Eye (tissue), 1 donor: ENCODE measurements at regions not wholly inside any gene's neighbourhood (a gene's known extent, or its start where the extent isn't known, plus 50 kb on each side); places are given as distances from the start of the nearest gene placed in this dataset.
A peak's percentile ranks its signal among the peaks of the same experiment; 100 is the strongest.
"Not testable (repeated sequence)": the region's sequence is repeated elsewhere in the genome, so short reads cannot be mapped to it uniquely, and the experiment has no call there.

Experiments
- DNase-seq: peaks from one replicate; pipeline ENCODE4 v3.0.0-alpha.2; 2015

DNA sequence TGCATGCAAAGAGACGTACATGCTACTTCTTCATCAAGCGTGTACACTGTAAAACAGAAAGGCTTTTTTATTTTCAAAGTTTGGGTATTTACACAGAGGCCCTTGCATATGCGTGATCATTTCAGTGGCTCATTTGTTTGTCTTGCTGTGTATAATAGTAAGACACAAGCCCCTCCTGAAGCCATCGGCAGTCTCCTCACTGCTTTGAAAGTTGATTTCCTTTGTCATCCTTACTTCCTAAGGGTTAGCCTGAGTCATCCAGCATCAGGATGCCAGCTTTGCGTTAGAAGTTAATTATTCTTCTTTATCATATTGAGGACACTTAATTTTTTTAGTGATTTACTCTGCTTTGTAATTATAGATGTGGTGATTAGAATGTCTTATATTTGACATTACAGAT is 72.5 kb upstream of the CTBP2 start:
- no peak for DNase-seq

DNA sequence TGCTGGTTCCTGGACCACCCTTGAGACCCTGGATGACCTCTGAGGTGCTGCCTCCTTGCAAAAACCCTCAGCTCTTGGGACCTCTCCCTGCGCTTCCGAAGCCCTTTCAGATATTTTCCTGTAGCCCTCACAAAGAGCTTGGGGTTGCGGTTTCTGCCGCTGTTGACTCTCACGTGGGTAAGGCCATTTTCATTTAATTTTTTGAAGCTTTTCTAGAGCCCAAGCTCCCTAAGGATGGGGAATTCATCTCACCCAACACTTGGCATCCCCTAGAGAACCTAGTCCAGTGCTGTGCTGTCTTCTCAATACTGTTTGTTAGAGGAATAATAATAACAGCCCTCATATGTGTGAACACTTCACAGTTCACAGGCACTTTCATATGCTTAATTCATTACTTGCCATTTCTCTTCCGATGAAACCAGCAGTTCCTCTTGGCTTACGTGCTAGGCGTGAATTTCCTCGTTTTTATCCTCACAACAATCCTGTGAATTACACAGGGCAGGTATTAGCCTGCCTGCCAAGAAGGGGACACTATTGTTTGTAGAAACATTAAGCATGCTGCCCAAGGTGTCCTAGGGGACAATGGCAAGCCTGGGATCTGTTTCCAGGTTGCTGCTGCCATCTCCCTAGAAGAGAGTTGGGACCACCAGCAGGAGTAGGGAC is 71.6 kb upstream of the CTBP2 start:
- no peak for DNase-seq

GRCh38 chr10:125231116-125231812 is 70.9 kb upstream of the CTBP2 start:
- DNase-seq: peak; percentile 53

DNA sequence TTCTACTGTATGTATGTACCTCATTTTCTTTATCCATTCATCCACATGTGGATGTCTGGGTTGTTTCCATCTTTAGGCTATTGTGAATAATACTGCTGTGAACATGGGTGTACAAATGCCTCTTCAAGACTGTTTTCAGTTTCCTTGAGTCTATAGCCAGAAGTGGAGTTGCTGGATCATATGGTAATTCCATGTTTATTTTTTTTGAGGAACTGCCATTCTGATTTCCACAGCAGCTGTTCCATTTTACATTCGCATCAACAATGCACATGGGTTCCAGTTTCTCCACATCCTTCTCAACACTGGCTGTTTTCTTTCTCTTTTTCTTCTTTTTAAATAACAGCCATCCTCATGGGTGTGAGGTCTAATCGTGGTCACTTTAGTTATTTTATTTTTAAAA is 69.9 kb upstream of the CTBP2 start:
- no peak for DNase-seq

GRCh38 chr10:125228245-125228940 is 68.0 kb upstream of the CTBP2 start:
- not testable (repeated sequence) for DNase-seq

GRCh38 chr10:125227546-125227945 is 67.2 kb upstream of the CTBP2 start:
- no peak for DNase-seq

- DNase-seq: no peak
Observed at GRCh38 chr10:125226823-125227222, 66.5 kb upstream of the CTBP2 start.

GRCh38 chr10:125226005-125226404 is 65.6 kb upstream of the CTBP2 start:
- peak; percentile 35 for DNase-seq

DNA sequence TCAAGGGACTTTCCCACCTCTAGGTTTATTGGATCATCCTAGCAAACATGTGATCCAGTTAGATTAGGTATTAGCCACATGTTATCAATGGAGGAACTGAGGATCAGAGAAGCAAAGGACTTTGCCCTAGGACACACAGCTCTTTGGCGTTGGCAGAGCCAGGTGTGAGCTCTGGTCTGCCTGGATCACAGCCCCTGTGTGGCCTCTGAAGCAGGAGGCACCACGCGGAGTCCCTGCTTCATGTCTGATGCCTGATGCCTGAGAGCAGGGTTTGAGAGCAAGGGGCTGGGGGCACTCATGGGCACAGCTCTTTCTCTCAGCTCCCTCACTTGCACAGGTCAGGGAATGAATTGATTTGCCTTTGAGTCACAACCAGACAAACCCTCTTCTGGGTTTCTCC is 64.7 kb upstream of the CTBP2 start:
- DNase-seq: no peak

DNA sequence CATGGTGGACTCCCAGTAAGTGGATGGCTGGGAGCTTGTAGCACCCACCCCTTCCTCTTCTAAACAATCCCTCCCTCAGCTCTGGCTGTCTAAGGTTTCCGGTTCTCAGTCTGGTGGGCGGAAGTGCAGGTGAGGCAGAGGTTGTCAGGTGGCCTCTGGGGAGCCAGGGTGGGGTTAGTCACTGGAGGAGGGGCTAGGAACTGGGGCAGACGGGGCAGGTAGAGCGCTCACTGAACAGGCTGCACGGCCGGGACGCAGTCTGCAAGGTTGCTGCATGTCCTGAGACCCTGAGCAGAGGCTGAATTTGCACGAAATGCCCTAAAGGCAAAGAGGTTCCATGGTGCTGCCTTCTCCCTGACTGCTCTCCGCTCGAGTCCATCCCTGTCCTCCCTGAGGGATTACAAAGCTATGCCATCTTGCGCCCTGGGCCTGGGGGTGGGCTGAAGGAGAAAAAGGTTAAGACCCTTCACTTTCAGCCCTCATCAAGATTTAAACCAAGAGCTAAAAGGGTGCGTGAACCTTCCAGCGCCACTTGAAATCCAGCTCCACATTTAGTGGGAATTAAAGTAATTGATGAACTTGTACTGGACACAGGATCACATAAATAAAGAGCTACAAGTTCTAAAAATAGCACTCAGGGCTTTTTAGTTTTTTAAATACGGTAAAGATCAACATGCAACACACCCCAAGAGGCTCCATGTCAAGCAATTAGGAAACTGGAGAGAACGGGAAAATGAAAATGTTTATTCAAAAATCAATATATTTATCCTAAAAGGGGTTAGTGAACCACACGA is 62.3 kb upstream of the CTBP2 start:
- DNase-seq: no peak

DNA sequence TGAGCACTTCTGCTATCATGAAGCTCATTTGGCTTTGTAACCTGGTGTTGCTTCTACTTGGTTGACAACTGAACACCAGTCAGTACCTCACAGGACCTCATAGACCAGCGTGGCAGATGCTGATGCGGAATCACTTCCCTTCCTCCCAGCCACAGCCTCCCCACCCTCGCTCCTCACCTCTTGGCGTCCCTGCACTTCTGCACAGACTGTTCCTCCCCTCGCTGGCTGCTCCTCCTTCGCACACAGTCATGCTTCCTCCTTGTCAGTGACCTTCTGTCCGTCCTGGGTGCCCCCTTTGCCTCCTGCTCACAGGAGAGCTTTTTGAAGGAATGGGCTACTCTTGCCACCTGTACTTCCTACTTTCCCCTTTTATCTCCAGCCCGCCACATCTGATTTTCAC is 61.4 kb upstream of the CTBP2 start:
- DNase-seq: no peak

DNA sequence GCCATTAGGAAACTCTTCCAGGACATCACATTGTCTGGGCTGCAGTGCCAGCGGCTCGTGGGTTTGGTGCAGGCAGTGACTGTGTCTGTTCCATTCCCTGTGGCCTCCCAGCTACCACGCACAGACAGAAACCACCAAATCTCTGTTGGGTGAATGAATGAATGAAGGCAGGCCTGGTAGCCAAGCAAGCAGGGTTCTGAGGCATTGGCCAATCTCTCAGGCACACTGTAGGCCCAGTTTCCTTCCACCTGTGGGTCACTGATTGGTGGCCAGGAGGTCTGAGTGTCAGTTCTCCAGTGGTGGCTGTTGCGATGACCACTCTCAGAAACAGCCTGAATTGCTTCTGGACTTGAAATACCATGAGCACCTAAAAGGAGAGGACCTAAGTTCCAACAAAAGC is 59.4 kb upstream of the CTBP2 start:
- DNase-seq: no peak

DNA sequence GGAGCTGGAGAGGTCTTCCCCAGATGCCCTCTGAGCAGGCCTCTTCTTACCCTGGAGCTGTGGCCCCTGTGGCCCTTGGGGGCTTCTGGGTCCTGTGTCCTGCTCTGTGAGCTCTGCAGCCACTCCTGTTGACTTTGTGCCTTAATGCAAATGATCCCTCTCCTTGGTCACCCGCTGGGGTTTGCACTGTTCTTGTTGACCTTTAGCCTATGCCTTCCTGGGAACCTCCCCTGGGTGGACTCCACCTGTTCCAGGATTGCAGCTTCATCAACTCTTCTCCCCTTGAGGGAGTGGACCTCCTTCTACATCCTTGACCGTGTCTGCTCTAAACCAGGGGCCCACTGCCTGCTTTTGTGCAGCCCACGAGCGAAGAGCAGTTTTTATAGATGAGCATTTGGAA is 58.6 kb upstream of the CTBP2 start:
- DNase-seq: no peak

- no peak for DNase-seq
Observed at GRCh38 chr10:125217990-125218675, 57.8 kb upstream of the CTBP2 start.

GRCh38 chr10:125216861-125217260 is 56.5 kb upstream of the CTBP2 start:
- no peak for DNase-seq

- DNase-seq: no peak
Observed at GRCh38 chr10:125216309-125216708, 55.9 kb upstream of the CTBP2 start.

DNA sequence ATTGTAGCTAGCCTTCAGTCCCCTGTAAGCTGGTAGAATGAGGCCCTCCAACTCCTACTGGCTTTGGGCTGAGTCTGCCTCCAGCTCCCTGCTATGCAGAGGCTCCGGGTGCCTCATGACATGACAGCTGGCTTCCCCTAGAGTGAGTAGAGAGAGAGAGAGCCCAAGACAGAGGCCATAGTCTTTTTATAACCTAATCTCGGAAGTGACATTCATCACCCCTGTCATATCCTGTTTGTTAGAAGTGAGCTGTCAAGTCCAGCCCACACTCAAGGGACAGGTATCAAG is 53.9 kb upstream of the CTBP2 start:
- no peak for DNase-seq

GRCh38 chr10:125213541-125214282 is 53.3 kb upstream of the CTBP2 start:
- DNase-seq: no peak

DNA sequence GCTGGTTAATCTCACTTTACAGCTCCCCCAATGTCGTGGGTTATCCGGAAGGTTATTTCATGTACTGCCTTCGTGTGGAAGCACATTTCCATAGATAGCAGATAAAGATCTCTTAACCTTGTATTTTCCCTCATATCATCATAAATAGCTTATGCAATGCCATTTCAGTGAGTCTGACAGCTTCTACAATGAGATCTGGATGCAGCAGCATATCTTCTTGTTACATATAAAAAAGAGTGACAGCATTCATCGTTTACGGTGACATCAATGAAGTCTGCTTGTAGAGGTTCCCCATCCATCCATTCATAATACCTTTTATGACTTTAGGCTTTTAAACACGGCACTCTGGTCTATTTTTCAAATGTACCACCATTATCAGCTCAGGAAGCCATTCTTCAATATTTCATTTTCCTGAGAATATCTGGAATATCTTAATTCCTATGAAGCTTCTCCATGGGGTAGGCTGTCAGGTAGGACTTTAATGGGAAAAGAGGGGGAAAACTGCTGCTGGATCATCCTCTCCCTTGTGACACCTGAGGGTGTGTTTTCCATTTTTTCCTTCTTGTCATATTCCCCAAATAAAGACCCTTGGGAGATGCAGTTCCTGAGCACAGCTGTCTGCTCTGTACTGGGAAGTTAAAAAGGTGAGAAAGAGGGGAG is 51.9 kb upstream of the CTBP2 start:
- no peak for DNase-seq
